GM10266 (cell line): ENCODE measurements at regions not wholly inside any gene's neighbourhood (a gene's known extent, or its start where the extent isn't known, plus 50 kb on each side); places are given as distances from the start of the nearest gene placed in this dataset.

ENCODE experiments used
- DNase-seq: peaks from one replicate; pipeline ENCODE4 v3.0.0; 2012; ENCODE audit errors: extremely low spot score
- CTCF ChIP-seq: IDR thresholded peaks from 2 replicates; pipeline ENCODE4 v1.5.1; 2012; ENCODE audit warnings: mild to moderate bottlenecking, low read depth; ENCODE audit not compliant: control insufficient read depth, insufficient read depth; ENCODE audit errors: missing control alignments

- DNase-seq: no peak
- TF ChIP-seq CTCF: no peak
Observed at GRCh38 chr10:36280321-36280741, 638.2 kb upstream of the FZD8 start.

GRCh38 chr10:36278176-36278575, 636.1 kb upstream of the FZD8 start:
- DNase-seq: no peak
- TF ChIP-seq CTCF: no peak

- no peak for TF ChIP-seq CTCF
- DNase-seq: no peak
Observed at GRCh38 chr10:36277459-36277858, 635.4 kb upstream of the FZD8 start.

- no peak for DNase-seq
- no peak for TF ChIP-seq CTCF
Observed at GRCh38 chr10:36271627-36272340, 629.7 kb upstream of the FZD8 start.

GRCh38 chr10:36269222-36269621, 627.1 kb upstream of the FZD8 start:
- DNase-seq: no peak
- TF ChIP-seq CTCF: no peak

- no peak for TF ChIP-seq CTCF
- no peak for DNase-seq
Observed at GRCh38 chr10:36266923-36267322, 624.8 kb upstream of the FZD8 start.

GRCh38 chr10:36265741-36266140, 623.6 kb upstream of the FZD8 start:
- no peak for DNase-seq
- no peak for TF ChIP-seq CTCF
